Gastroesophageal sphincter (tissue), 4 donors: ENCODE measurements at regions not wholly inside any gene's neighbourhood (a gene's known extent, or its start where the extent isn't known, plus 50 kb on each side); places are given as distances from the start of the nearest gene placed in this dataset.

Experiments used
- ATAC-seq: fragments of 150-250 bp; one replicate; pipeline ENCODE4 v1.9.1; 2016; ENCODE audit warnings: mild to moderate bottlenecking, moderate library complexity
- H3K27ac ChIP-seq, 4 donors: fragments of 200-600 bp; sonication (generic) in 3 of 4; 1 replicate in 3 of 4; 2 replicates in 1 of 4; pipeline ENCODE4 v1.5.1; 2016 to 2019
- H3K27me3 ChIP-seq: fragments of 200-600 bp; sonication (generic); one replicate; pipeline ENCODE4 v1.5.1; 2019
- H3K36me3 ChIP-seq, 2 donors: fragments of 200-600 bp; sonication (generic); one replicate each; pipeline ENCODE4 v1.5.1; 2019; ENCODE audit warnings: control low read depth in 1 of 2
- H3K4me1 ChIP-seq, 3 donors: fragments of 200-600 bp; sonication (generic); 1 replicate in 2 of 3; 2 replicates in 1 of 3; pipeline ENCODE4 v1.5.1; 2016 to 2019; ENCODE audit warnings: control low read depth in 2 of 3
- H3K4me3 ChIP-seq, 2 donors: fragments of 200-600 bp; sonication (generic); one replicate each; pipeline ENCODE4 v1.5.1; 2019; ENCODE audit warnings: mild to moderate bottlenecking in 1 of 2, moderate library complexity in 1 of 2
- H3K9me3 ChIP-seq, 3 donors: fragments of 200-600 bp; sonication (generic); one replicate each; pipeline ENCODE4 v1.5.1; 2017 to 2019; ENCODE audit warnings: control low read depth in 2 of 3
- EP300 ChIP-seq: sonication (generic); formaldehyde crosslinking; IDR thresholded peaks from one replicate; pipeline ENCODE4 v1.6.1; 2017; ENCODE audit warnings: antibody characterized with exemption, mild to moderate bottlenecking
- POLR2A ChIP-seq, 2 donors: fragments of 450-650 bp; IDR thresholded peaks; one replicate each; pipeline ENCODE4 v1.6.1; 2017; ENCODE audit warnings: antibody characterized with exemption in 2 of 2, mild to moderate bottlenecking in 2 of 2, moderate library complexity in 1 of 2
- POLR2AphosphoS5 ChIP-seq: sonication (generic); formaldehyde crosslinking; IDR thresholded peaks from one replicate; pipeline ENCODE4 v1.6.1; 2017; ENCODE audit warnings: antibody characterized with exemption
- WGBS, 2 donors: methylation state at CpG; one replicate each; pipeline ENCODE4 v1.1.5; 2018; ENCODE audit warnings: low coverage in 1 of 2; 5-methylcytosine and 5-hydroxymethylcytosine counted together
- TF ChIP-seq, protein P1 (sequence below), 4 experiments: fragments of 200-600 bp in 2 of 4; fragments of 450-650 bp in 2 of 4; sonication (generic) in 1 of 4; IDR thresholded peaks; one replicate each; pipeline ENCODE4 v1.5.1; 2017 to 2019; ENCODE audit warnings: antibody characterized with exemption in 4 of 4, mild to moderate bottlenecking in 2 of 4, moderate library complexity in 2 of 4

DNA sequence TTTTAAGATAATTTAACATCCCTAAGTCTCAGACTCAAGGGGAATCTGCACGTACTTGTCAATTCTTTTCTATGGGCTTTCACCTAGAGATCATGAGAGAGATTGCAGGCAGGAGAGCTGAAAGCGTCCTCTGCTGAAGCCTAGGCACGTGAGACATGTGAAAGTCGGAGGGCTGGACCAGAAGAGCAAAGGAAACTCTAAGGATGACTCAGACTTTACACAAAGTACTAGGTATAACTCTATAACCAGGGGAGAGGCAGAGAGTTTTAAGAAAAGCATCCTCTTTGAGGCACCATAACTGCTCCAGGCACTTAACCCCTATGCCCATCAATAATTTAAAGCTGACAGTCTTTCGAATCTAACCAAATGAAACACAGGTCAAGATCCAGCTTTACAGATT is 436.6 kb downstream of the VGLL3 start:
- Histone ChIP-seq H3K36me3 (no peaks in the 10 kb centered on the region), H3K27me3 (peaks cover 3% of the 10 kb centered on the region), H3K27ac (no peak overlapping the region), H3K4me1 (no peaks in the 10 kb centered on the region), H3K4me3 (no peak overlapping the region), H3K9me3 (no peaks in the 10 kb centered on the region)
- TF ChIP-seq, protein P1, sequence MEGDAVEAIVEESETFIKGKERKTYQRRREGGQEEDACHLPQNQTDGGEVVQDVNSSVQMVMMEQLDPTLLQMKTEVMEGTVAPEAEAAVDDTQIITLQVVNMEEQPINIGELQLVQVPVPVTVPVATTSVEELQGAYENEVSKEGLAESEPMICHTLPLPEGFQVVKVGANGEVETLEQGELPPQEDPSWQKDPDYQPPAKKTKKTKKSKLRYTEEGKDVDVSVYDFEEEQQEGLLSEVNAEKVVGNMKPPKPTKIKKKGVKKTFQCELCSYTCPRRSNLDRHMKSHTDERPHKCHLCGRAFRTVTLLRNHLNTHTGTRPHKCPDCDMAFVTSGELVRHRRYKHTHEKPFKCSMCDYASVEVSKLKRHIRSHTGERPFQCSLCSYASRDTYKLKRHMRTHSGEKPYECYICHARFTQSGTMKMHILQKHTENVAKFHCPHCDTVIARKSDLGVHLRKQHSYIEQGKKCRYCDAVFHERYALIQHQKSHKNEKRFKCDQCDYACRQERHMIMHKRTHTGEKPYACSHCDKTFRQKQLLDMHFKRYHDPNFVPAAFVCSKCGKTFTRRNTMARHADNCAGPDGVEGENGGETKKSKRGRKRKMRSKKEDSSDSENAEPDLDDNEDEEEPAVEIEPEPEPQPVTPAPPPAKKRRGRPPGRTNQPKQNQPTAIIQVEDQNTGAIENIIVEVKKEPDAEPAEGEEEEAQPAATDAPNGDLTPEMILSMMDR (IDR thresholded peaks at IDR 0.05) = no peak
- TF ChIP-seq POLR2AphosphoS5 = no peak
- no peak for TF ChIP-seq EP300
- TF ChIP-seq POLR2A (IDR thresholded peaks at IDR 0.05) = no peak
- ATAC-seq = no peak
- 45 to 70% methylated on average over 5 of the region's 5 CpGs for WGBS, 2 donors

DNA sequence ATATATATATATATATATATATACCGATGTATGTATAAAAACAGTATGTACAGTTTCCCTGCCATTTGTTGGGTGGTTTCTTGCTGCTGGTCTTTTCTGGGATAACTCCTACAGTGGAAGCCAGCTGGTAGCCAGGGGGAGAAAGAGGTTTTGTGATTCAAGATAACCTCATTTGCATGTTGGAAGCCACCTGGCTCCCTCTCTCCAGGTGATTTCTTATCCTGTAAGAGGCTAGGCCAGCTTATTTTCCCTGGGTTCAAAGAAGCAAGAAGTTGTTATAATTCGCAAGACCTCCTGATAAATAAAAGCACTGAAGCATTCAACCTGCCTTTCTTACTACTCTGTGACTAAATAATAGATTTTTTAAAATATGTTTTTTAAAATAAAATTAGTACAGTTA is 443.3 kb downstream of the VGLL3 start:
- H3K27me3 ChIP-seq = no peaks in the 10 kb centered on the region
- H3K27ac ChIP-seq = no peak overlapping the region
- 13 to 27% methylated on average over 1 to 2 of the region's 2 CpGs for WGBS, 2 donors
- no peaks in the 10 kb centered on the region for H3K36me3 ChIP-seq
- no peak for TF ChIP-seq POLR2AphosphoS5
- H3K4me3 ChIP-seq = no peak overlapping the region
- no peaks in the 10 kb centered on the region for H3K4me1 ChIP-seq
- H3K9me3 ChIP-seq = no peaks in the 10 kb centered on the region
- ATAC-seq = no peak

GRCh38 chr3:86537171-86537570 is 453.8 kb downstream of the VGLL3 start:
- 62 to 74% methylated on average over 4 to 5 of the region's 5 CpGs for WGBS, 2 donors
- H3K4me3 ChIP-seq = no peak overlapping the region

DNA sequence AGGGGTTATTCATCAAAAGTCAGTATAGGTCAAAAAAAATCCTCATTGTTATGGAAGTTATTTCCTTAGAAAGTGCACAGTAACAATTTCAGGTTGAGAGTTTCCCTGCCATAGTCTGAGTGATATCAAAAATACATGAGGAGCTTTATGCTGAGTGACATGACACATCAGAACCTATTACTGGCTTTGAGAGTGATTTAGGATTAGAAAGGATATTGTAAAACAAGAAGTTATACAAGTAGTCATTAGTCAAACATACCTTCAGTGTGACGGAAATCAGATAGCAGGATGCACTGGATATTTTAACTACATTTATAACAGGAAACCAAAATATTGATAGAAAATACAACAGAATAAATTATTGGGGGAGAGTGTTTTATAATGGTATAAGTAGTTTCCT is 471.1 kb downstream of the VGLL3 start:
- WGBS, 2 donors = 46 to 81% methylated on average over 1 of the region's 1 CpG
- no peak overlapping the region for H3K4me3 ChIP-seq

More at GRCh38 chr3:86537171-86537570, 453.8 kb downstream of the VGLL3 start:
- no peaks in the 10 kb centered on the region for H3K36me3 ChIP-seq
- TF ChIP-seq, protein P1 (IDR thresholded peaks at IDR 0.05) = no peak
- no peak for TF ChIP-seq EP300
- no peak for TF ChIP-seq POLR2A (IDR thresholded peaks at IDR 0.05)
- TF ChIP-seq POLR2AphosphoS5 = no peak
- H3K27ac ChIP-seq = no peak overlapping the region
- no peaks in the 10 kb centered on the region for H3K27me3 ChIP-seq
- H3K4me1 ChIP-seq = no peaks in the 10 kb centered on the region
- H3K9me3 ChIP-seq = peaks cover 0 to 24% (median 0%) of the 10 kb centered on the region in 3 donors
- no peak for ATAC-seq

GRCh38 chr3:86481636-86482035 is 509.3 kb downstream of the VGLL3 start:
- Histone ChIP-seq H3K4me1 (no peaks in the 10 kb centered on the region), H3K36me3 (no peaks in the 10 kb centered on the region), H3K27ac (no peak overlapping the region), H3K27me3 (no peaks in the 10 kb centered on the region), H3K9me3 (no peaks in the 10 kb centered on the region), H3K4me3 (no peak overlapping the region)
- no peak for ATAC-seq
- WGBS, 2 donors = no CpG with 5 or more reads among the region's 1 CpG
- no peak for TF ChIP-seq POLR2A (IDR thresholded peaks at IDR 0.05)
- no peak for TF ChIP-seq POLR2AphosphoS5
- TF ChIP-seq, protein P1 (IDR thresholded peaks at IDR 0.05) = no peak
- TF ChIP-seq EP300 = no peak

More for the DNA sequence above, 471.1 kb downstream of the VGLL3 start:
- TF ChIP-seq POLR2AphosphoS5 (no peak), EP300 (no peak), POLR2A (IDR thresholded peaks at IDR 0.05) (no peak)
- TF ChIP-seq, protein P1 (IDR thresholded peaks at IDR 0.05) = no peak
- Histone ChIP-seq H3K36me3 (no peaks in the 10 kb centered on the region), H3K27ac (no peak overlapping the region), H3K4me1 (no peaks in the 10 kb centered on the region), H3K27me3 (no peaks in the 10 kb centered on the region), H3K9me3 (no peaks in the 10 kb centered on the region)
- ATAC-seq = no peak

DNA sequence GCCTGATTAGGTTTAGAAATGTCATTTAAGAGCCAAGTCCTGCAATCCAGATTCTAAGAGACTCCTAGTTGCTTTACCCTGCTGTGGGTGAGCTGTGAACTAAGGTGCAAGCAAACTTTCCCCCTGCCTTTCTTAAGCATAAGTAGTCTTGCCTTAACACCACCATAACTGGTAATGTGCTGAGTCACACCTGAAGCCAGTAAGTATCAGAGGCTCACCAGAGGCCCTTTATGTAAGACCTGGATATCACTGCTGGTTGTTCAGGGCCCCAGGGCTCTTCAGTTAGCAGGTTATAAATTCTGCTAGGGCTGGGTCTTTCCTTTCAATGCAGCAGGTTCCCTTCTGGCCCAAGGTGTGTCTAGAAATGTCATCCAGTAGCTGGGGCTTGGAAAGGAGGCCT is 509.9 kb downstream of the VGLL3 start:
- no peaks in the 10 kb centered on the region for H3K9me3 ChIP-seq
- no peaks in the 10 kb centered on the region for H3K27me3 ChIP-seq
- TF ChIP-seq POLR2AphosphoS5 (no peak), POLR2A (IDR thresholded peaks at IDR 0.05) (no peak), EP300 (no peak)
- TF ChIP-seq, protein P1 (IDR thresholded peaks at IDR 0.05) = no peak
- no peak overlapping the region for H3K4me3 ChIP-seq
- no peaks in the 10 kb centered on the region for H3K36me3 ChIP-seq
- ATAC-seq = no peak
- H3K4me1 ChIP-seq = no peaks in the 10 kb centered on the region
- H3K27ac ChIP-seq = no peak overlapping the region
